NT2/D1 (cell line): ENCODE measurements at regions not wholly inside any gene's neighbourhood (a gene's known extent, or its start where the extent isn't known, plus 50 kb on each side); places are given as distances from the start of the nearest gene placed in this dataset.
"Not testable (repeated sequence)": the region's sequence is repeated elsewhere in the genome, so short reads cannot be mapped to it uniquely, and the experiment has no call there.

ENCODE experiments used
- YY1 ChIP-seq: IDR thresholded peaks from 2 replicates; pipeline ENCODE4 v1.6.1; 2011; ENCODE audit not compliant: insufficient read length, insufficient read depth
- ZNF274 ChIP-seq: IDR thresholded peaks from 2 replicates; pipeline ENCODE4 v1.6.1; 2011; ENCODE audit warnings: mild to moderate bottlenecking, low read depth, low read length

DNA sequence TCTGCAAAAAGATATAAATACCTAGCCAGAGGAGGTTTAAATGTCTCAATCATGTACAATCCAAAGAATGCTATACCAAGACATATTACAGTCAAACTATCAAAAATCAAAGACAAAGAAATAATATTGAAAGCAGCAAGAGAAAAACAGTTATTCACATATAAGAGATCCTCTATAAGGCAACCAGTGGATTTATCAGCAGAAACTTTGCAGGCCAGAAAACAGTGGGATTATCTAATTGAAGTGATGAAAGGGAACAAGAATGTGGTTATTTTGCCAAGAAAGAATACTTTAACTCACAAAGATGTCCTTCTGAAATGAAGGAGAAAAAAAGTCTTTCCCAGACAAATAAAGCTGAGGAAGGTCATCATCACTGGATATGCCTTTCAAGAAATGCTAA is 1318.0 kb downstream of the CDH12 start:
- TF ChIP-seq YY1, ZNF274: not testable (repeated sequence)
